ENCODE measurements at regions not wholly inside any gene's neighbourhood (a gene's known extent, or its start where the extent isn't known, plus 50 kb on each side); places are given as distances from the start of the nearest gene placed in this dataset.

DNA sequence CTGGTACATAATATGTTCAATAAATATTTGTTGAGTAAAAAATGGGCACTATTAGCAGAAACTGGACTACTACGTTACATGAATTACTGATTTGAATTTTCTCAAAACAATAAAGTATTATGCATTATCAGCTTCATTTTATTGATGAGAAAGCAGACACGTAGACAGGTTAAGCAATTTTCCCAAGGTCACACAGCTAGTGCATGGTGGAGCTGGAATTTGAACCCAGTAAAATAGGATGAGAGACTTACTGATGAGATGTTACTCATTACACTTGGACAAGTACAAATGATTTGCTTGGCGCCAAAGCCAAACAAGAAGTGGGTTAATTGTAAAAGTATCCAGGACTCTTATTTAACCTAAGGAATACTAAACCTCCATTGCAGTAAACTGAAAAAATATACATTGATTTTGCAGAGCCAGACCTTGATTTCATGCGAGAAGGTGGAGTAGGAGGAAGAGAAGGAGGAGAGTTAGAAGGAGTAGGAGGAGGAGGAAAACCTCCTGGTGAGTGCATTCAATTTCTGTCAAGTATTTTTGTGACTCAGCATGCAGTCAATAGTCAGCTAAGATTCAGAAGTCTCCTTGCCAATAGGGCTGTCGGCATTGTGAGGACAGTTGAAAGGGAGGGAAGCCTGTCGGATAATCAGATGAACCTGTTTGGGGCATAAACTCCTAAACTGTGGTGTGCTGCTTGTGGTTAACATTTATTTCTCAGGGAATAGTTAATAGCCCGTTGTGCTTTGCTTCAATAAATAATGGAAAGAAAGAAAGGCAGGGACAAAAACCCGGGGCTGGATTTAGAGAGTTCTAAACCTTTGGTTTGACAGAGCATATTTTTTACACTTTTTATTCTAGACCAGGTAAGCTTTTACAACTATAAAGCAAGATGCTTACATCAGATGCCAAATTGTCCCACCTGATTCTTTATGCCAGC is 77.0 kb upstream of the TACR1 start:
- POLR2A ChIA-PET = no interaction called here
- DNase-seq (ENCODE audit: extremely low read depth in 1 of 4, low spot score in 3 of 4) (no peak), FAIRE-seq (no peak), ATAC-seq (no peak)
- no peak overlapping the region for H3K4me3 ChIP-seq
- H3K9me3 ChIP-seq (replicated peaks; ENCODE audit: control insufficient read depth, insufficient read depth, low read depth, low read length) = no peaks in the 10 kb centered on the region; the same call in 1 of the 2 replicates
- CTCF ChIA-PET (ENCODE audit: low intra/inter-chr PET ratio) = no interaction called here
- H3K9ac ChIP-seq (ENCODE audit: insufficient read depth in 1 of 2, low read depth in 2 of 2, low read length in 2 of 2) = no peak overlapping the region
- no peaks in the 10 kb centered on the region for H3K36me3 ChIP-seq (ENCODE audit: control insufficient read depth, insufficient read depth, low read length)
- no peaks in the 10 kb centered on the region for H3K79me2 ChIP-seq (ENCODE audit: control insufficient read depth, insufficient read depth, low read length)
- TF ChIP-seq SAP30 (IDR thresholded peaks at IDR 0.05; ENCODE audit: borderline replicate concordance, insufficient read depth, low read depth, low read length, poor library complexity, severe bottlenecking) = no peak
- no peak for TF ChIP-seq KDM4B (IDR thresholded peaks at IDR 0.05; ENCODE audit: borderline replicate concordance in 2 of 2, low read depth in 1 of 2)
- no peak for TF ChIP-seq ZNF140 (CRISPR knock-in tag; IDR thresholded peaks at IDR 0.05)
- TF ChIP-seq MYBL2 (IDR thresholded peaks at IDR 0.05; ENCODE audit: low read depth) = no peak
- no peak for TF ChIP-seq MYBL2 (CRISPR knock-in tag; IDR thresholded peaks at IDR 0.05; ENCODE audit: borderline replicate concordance)
- no peak for TF ChIP-seq ZNF445 (CRISPR knock-in tag; IDR thresholded peaks at IDR 0.05; ENCODE audit: low read depth)
- TF ChIP-seq, protein P1, sequence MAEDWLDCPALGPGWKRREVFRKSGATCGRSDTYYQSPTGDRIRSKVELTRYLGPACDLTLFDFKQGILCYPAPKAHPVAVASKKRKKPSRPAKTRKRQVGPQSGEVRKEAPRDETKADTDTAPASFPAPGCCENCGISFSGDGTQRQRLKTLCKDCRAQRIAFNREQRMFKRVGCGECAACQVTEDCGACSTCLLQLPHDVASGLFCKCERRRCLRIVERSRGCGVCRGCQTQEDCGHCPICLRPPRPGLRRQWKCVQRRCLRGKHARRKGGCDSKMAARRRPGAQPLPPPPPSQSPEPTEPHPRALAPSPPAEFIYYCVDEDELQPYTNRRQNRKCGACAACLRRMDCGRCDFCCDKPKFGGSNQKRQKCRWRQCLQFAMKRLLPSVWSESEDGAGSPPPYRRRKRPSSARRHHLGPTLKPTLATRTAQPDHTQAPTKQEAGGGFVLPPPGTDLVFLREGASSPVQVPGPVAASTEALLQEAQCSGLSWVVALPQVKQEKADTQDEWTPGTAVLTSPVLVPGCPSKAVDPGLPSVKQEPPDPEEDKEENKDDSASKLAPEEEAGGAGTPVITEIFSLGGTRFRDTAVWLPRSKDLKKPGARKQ (CRISPR knock-in tag; IDR thresholded peaks at IDR 0.05) = no peak
- TF ChIP-seq, protein P2, sequence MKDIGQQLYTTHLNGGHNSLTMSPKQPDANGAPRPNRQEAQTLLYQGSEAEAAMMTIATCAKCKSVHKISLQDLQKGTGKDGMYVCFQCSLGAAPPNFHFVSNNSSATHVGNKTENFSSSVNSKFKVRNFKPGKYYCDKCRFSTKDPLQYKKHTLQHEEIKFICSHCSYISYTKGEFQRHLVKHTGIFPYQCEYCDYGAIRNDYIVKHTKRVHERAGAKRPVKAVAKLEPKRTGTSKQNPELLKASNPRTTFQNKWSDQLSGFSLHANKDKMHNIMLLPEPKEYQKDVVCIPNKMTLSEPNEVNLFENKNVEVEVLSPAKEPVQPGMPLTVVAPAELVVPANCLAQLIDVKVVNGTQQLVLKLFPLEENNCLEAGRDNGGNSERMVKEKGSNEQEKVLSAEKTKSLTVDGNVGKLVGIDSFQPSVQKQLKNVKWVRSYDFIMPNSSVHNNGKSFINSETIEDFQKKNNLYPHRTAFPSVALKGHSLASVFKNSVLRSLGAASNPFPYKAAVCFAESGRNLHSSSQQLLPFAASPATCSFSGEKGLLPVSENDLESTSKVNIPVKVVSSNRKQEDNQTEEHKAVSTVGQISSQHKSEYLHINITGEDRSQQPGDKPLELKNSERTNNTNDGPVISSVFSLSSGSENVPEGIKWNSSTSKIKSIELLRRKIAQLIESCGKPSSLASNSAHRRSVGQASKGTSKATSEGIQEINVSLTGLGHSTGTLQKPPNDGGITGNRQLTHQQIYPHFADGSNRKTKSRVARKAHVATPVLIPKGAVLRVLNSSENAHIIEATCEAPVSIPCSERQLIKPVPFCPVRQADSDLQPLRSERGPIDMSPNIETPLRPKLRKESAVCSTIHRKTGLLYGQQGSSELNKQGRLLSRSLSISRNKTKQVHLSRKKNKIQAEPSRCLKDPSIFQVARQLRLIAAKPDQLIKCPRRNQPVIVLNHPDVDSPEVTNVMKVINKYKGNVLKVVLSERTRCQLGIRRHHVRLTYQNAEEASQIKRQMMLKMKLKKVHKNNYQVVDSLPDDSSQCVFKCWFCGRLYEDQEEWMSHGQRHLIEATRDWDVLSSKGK (CRISPR knock-in tag; IDR thresholded peaks at IDR 0.05) = no peak
- in situ Hi-C loops (cut with MboI) (no loop called here), intact Hi-C loops (cut with micrococcal nuclease) (no loop called here)
- 0% methylated on average over 8 of the region's 8 CpGs for WGBS (ENCODE audit: insufficient coverage, low coverage, missing lambda C conversion rate)
- H4K20me1 ChIP-seq (replicated peaks; ENCODE audit: control insufficient read depth, insufficient read depth, low read length) = no peaks in the 10 kb centered on the region
- BruUV-seq (replicated peaks) = no TSS peak
- H3K27me3 ChIP-seq (ENCODE audit: control insufficient read depth in 2 of 2, insufficient read depth in 2 of 2, low read length in 2 of 2) = no peaks in the 10 kb centered on the region
- no peaks in the 10 kb centered on the region for H3K9me1 ChIP-seq (ENCODE audit: control insufficient read depth, insufficient read depth, low read length)
- no peak overlapping the region for H2AFZ ChIP-seq (ENCODE audit: low read depth, low read length)
- no peak overlapping the region for H3K4me2 ChIP-seq (ENCODE audit: insufficient read depth, low read length)
- no peaks in the 10 kb centered on the region for H3K4me1 ChIP-seq (replicated peaks in 1 of 2; ENCODE audit: control insufficient read depth in 2 of 2, insufficient read depth in 2 of 2, low read length in 2 of 2)
- H3K27ac ChIP-seq (ENCODE audit: extremely low read depth, low read depth, low read length) = no peak overlapping the region

All from K562 (cell line).